Osteoblast (primary cell): ENCODE measurements at regions not wholly inside any gene's neighbourhood (a gene's known extent, or its start where the extent isn't known, plus 50 kb on each side); places are given as distances from the start of the nearest gene placed in this dataset.

Experiments used
- DNase-seq: peaks from one replicate; pipeline ENCODE4 v3.0.0; 2011; ENCODE audit warnings: low spot score, mixed read lengths; ENCODE audit not compliant: insufficient read length; ENCODE audit errors: missing footprints
- H2AFZ ChIP-seq: 2 replicates; pipeline ENCODE4 v1.6.0; 2011; ENCODE audit warnings: mild to moderate bottlenecking, low read length
- H3K27ac ChIP-seq: 2 replicates; pipeline ENCODE4 v1.5.1; 2011; ENCODE audit warnings: mild to moderate bottlenecking, low read depth, low read length, moderate library complexity
- H3K27me3 ChIP-seq: 2 replicates; pipeline ENCODE4 v1.6.0; 2012; ENCODE audit warnings: mild to moderate bottlenecking, control low read depth, inconsistent platforms, low read length, moderate library complexity; ENCODE audit not compliant: insufficient read depth
- H3K36me3 ChIP-seq: 2 replicates; pipeline ENCODE4 v1.5.1; 2011; ENCODE audit warnings: mild to moderate bottlenecking, low read length, control low read depth, moderate library complexity; ENCODE audit not compliant: insufficient read depth
- H3K4me1 ChIP-seq: 2 replicates; pipeline ENCODE4 v1.5.1; 2011; ENCODE audit warnings: mild to moderate bottlenecking, low read length, control low read depth, moderate library complexity; ENCODE audit not compliant: insufficient read depth
- H3K4me2 ChIP-seq: 2 replicates; pipeline ENCODE4 v1.6.0; 2011; ENCODE audit warnings: mild to moderate bottlenecking, low read length; ENCODE audit not compliant: insufficient read depth
- H3K4me3 ChIP-seq: fragments of 200-600 bp; sonication (generic); 3 replicates; pipeline ENCODE4 v1.5.1; 2012; ENCODE audit warnings: mild to moderate bottlenecking, low read length, inconsistent platforms; ENCODE audit not compliant: insufficient read depth
- H3K79me2 ChIP-seq: 2 replicates; pipeline ENCODE4 v1.6.0; 2012; ENCODE audit warnings: mild to moderate bottlenecking, low read length, control low read depth, inconsistent platforms; ENCODE audit not compliant: insufficient read depth
- H3K9me3 ChIP-seq: 2 replicates; pipeline ENCODE4 v1.5.1; 2011; ENCODE audit warnings: low read depth, low read length, control low read depth
- H4K20me1 ChIP-seq: 2 replicates; pipeline ENCODE4 v1.6.0; 2012; ENCODE audit warnings: mild to moderate bottlenecking, low read length, control low read depth; ENCODE audit not compliant: insufficient read depth
- TF ChIP-seq, protein P1 (sequence below): IDR thresholded peaks from 2 replicates; pipeline ENCODE4 v1.5.1; 2011; ENCODE audit warnings: mild to moderate bottlenecking, low read depth, low read length, moderate library complexity; ENCODE audit errors: extremely low read depth

DNA sequence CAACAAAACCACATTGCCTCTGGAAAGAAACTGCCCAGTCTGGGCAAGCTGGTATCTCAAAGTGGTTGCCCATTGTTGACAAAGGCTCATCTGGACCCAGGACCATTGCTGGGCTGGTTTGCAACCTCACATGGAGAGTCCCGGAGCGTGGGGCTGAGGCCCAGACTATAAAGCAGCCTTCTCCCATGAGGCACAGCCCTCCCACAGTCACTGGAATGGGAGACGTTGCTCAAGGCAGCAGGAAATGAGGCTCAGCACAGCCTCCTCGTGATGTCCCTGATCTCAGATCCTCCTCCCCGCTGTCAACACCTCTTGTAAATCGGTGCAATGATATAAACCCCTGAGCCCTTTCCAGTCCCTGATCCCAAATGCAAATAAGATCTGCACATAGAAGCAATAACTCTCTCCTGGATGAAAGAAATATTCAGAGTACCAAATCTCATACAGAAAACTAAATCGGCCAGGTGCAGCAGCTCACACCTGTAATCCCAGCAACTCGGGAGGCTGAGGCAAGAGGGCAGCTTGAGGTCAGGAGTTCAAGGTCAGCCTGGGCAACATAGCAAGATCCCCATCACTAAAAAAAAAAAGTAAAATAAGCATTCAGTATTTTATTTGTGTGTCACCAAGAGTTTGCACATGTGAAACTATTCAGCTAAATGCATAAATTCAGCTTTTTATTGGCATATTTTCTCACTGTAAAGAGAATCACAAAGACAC, 103.0 kb upstream of the RREB1 start:
- Histone ChIP-seq H3K4me3 (no peak overlapping the region), H3K27me3 (no peaks in the 10 kb centered on the region), H3K4me2 (no peak overlapping the region), H4K20me1 (no peaks in the 10 kb centered on the region), H3K9me3 (no peaks in the 10 kb centered on the region), H3K27ac (no peak overlapping the region), H3K79me2 (no peaks in the 10 kb centered on the region), H2AFZ (peak overlapping the region; percentile 37), H3K36me3 (no peaks in the 10 kb centered on the region), H3K4me1 (no peaks in the 10 kb centered on the region)
- no peak for DNase-seq
- TF ChIP-seq, protein P1, sequence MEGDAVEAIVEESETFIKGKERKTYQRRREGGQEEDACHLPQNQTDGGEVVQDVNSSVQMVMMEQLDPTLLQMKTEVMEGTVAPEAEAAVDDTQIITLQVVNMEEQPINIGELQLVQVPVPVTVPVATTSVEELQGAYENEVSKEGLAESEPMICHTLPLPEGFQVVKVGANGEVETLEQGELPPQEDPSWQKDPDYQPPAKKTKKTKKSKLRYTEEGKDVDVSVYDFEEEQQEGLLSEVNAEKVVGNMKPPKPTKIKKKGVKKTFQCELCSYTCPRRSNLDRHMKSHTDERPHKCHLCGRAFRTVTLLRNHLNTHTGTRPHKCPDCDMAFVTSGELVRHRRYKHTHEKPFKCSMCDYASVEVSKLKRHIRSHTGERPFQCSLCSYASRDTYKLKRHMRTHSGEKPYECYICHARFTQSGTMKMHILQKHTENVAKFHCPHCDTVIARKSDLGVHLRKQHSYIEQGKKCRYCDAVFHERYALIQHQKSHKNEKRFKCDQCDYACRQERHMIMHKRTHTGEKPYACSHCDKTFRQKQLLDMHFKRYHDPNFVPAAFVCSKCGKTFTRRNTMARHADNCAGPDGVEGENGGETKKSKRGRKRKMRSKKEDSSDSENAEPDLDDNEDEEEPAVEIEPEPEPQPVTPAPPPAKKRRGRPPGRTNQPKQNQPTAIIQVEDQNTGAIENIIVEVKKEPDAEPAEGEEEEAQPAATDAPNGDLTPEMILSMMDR, result no peak

DNA sequence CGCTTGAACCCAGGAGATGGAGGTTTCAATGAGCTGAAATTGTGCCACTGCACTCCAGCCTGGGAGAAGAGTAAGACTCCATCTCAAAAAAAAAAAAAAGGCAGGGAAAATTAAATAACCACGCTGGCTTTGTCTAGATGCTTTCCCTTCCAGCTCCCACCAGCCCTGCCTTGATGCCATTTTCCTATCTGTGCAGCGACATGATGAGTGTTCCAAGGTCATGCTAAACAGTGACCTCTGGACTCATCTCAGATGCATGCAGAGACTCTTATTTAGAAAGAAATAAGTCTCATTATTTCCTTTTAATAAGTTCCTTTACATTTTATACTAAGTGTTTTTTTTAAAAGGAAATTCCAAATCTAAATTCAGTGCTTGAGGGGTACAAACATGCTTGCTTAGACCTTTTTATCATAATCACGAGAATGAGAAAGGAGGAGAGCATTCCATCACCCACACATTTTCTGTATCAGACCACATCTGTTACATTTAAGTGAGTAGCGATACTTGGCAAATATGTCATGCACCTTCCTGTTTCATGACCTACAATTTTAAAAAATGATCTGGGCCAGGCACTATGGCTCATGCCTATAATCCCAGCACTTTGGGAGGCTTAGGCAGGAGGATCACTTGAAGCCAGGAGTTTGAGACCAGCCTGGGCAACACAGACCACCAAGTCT, 101.1 kb upstream of the RREB1 start:
- Histone ChIP-seq H3K27ac (no peak overlapping the region), H4K20me1 (no peaks in the 10 kb centered on the region), H3K27me3 (no peaks in the 10 kb centered on the region), H2AFZ (no peak overlapping the region), H3K9me3 (no peaks in the 10 kb centered on the region), H3K79me2 (no peaks in the 10 kb centered on the region), H3K4me1 (no peaks in the 10 kb centered on the region), H3K4me3 (no peak overlapping the region), H3K4me2 (no peak overlapping the region), H3K36me3 (no peaks in the 10 kb centered on the region)
- DNase-seq, result no peak
- TF ChIP-seq, protein P1, result no peak

DNA sequence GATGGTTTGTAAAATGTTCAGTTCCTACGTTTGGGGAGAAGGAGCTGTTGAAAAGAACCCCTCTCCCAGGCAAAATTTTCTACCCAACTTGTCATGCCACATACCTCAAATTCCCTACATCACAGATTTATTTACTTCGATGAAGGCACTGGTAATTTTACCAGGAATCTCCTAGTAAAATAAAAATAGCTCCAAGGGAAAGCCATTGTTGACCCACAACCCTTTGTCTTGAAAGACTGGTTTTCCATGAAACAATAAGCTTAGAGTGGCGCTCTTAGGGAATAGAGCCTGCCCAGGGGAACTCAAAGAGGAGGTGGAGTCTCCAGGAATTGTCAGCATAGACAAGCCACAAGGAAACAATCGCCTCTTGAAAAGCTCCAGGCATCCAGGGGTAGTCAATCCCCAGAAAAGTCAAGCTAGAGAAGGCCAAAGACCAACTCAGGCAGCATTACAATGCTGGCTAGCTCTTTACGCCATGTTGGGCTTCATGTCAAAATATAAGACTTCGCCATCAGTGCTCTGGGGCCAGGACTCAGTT, 99.2 kb upstream of the RREB1 start:
- TF ChIP-seq, protein P1, result no peak
- H3K79me2 ChIP-seq, result no peaks in the 10 kb centered on the region

DNA sequence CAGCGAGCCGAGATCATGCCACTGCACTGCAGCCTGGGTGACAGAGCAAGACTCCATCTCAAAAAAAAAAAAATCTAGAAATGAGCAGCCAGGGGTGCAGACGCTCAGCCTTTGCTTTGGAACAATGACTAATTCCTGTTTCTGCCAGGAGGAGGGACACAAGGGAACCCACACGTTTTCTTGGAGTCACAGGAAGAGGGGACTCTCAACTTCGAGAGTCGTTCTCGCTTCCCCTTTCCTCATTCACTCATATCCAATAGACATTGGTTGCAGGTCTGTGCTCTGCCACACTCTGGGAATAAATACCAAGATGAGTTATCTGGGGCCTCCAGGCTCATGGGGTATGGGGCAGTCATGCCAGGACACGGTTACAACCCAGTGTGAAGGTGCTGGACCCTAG, 91.5 kb upstream of the RREB1 start:
- Histone ChIP-seq H3K4me2 (no peak overlapping the region), H3K36me3 (no peaks in the 10 kb centered on the region), H3K4me3 (no peak overlapping the region), H4K20me1 (no peaks in the 10 kb centered on the region), H3K27ac (no peak overlapping the region), H2AFZ (no peak overlapping the region), H3K27me3 (no peaks in the 10 kb centered on the region), H3K79me2 (no peaks in the 10 kb centered on the region), H3K9me3 (no peaks in the 10 kb centered on the region), H3K4me1 (no peaks in the 10 kb centered on the region)
- TF ChIP-seq, protein P1, result no peak
- DNase-seq, result no peak

More for the DNA sequence above, 99.2 kb upstream of the RREB1 start:
- H3K4me3 ChIP-seq, result no peak overlapping the region
- H3K4me1 ChIP-seq, result no peaks in the 10 kb centered on the region
- H3K4me2 ChIP-seq, result no peak overlapping the region
- no peak for DNase-seq
- no peaks in the 10 kb centered on the region for H4K20me1 ChIP-seq
- H3K27me3 ChIP-seq, result no peaks in the 10 kb centered on the region
- no peak overlapping the region for H3K27ac ChIP-seq
- no peak overlapping the region for H2AFZ ChIP-seq
- H3K9me3 ChIP-seq, result no peaks in the 10 kb centered on the region
- no peaks in the 10 kb centered on the region for H3K36me3 ChIP-seq
